ENCODE measurements at regions not wholly inside any gene's neighbourhood (a gene's known extent, or its start where the extent isn't known, plus 50 kb on each side); places are given as distances from the start of the nearest gene placed in this dataset.

DNA sequence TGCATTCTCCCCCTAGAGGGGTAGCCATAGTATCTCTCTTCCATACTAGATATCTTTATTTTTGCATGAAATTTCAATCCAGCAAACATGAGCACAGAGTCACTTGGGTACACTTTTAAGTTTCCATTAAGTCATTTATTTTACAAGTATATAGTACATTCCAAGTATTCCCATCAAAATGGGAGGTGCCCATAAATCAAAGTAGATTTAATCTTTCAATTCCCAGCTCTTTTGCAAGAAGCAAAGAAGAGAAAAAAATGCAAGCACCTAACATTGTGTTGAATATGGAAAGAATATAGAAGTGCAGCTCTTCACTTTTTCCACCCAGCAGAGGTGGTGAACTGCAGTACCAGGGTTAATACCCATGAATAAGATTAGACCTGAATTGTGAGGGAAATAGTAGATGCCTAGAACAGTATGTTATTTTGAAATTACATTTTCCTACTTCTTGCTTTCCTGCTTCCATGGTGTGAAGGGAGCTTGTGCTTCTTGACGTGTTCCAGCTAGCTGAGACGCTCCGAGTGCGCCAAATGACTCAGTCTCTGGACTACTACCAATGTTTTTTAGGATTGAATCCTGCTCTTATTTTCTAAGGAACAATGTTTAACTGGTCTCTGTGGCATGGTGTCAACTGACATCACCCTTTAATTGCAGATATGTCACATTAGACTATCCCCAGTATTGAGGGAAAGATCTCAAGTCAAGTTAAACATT is 151.1 kb upstream of the MAF start:
- H3K79me2 ChIP-seq (ENCODE audit: control insufficient read depth, insufficient read depth, low read length): no peaks in the 10 kb centered on the region
- H3K27ac ChIP-seq (ENCODE audit: insufficient read depth, low read depth, low read length): no peak overlapping the region
- CTCF ChIA-PET: no interaction called here
- no peaks in the 10 kb centered on the region for H4K20me1 ChIP-seq (replicated peaks; ENCODE audit: control insufficient read depth, extremely low read depth, insufficient read depth, low read length)
- TF ChIP-seq, protein P1, sequence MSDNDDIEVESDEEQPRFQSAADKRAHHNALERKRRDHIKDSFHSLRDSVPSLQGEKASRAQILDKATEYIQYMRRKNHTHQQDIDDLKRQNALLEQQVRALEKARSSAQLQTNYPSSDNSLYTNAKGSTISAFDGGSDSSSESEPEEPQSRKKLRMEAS (IDR thresholded peaks at IDR 0.05; ENCODE audit: insufficient read depth, insufficient read length): no peak
- TF ChIP-seq FOS (IDR thresholded peaks at IDR 0.05; ENCODE audit: borderline replicate concordance, insufficient read depth, low read length) (no peak), MYC (IDR thresholded peaks at IDR 0.05; ENCODE audit: low read depth, low read length) (no peak), JUN (IDR thresholded peaks at IDR 0.05; ENCODE audit: borderline replicate concordance, insufficient read depth, insufficient read length, low read depth) (no peak), POLR2A (IDR thresholded peaks at IDR 0.05; ENCODE audit: low read depth, low read length) (no peak), EZH2 (IDR thresholded peaks at IDR 0.05; ENCODE audit: borderline replicate concordance, low read depth, low read length, severe bottlenecking) (no peak)
- H3K9ac ChIP-seq (replicated peaks; ENCODE audit: extremely low read depth, insufficient read depth, low read length): no peak overlapping the region
- no peaks in the 10 kb centered on the region for H3K4me1 ChIP-seq (ENCODE audit: control insufficient read depth, extremely low read depth, insufficient read depth, low read length)
- H3K9me3 ChIP-seq (replicated peaks; ENCODE audit: control insufficient read depth, insufficient read depth, low read length): peaks cover 2% of the 10 kb centered on the region
- DNase-seq (ENCODE audit: low read depth, low spot score) (no peak), FAIRE-seq (no peak)
- no peak overlapping the region for H2AFZ ChIP-seq (ENCODE audit: low read depth, low read length)
- dilution Hi-C loops (cut with MboI; ENCODE audit: extremely low pct_ligation_motif_present, low sequenced_read_pairs) (no loop called here), intact Hi-C loops (cut with micrococcal nuclease) (no loop called here)
- no peaks in the 10 kb centered on the region for H3K36me3 ChIP-seq (ENCODE audit: control insufficient read depth in 2 of 2, extremely low read depth in 1 of 2, insufficient read depth in 2 of 2, low read length in 2 of 2)
- no TSS peak for BruUV-seq (replicated peaks)
- POLR2A ChIA-PET: no interaction called here
- H3K9me1 ChIP-seq (replicated peaks; ENCODE audit: control insufficient read depth, extremely low read depth, insufficient read depth, low read length): no peaks in the 10 kb centered on the region
- no peak overlapping the region for H3K4me2 ChIP-seq (ENCODE audit: insufficient read depth, low read length)
- no peaks in the 10 kb centered on the region for H3K27me3 ChIP-seq (ENCODE audit: control insufficient read depth in 2 of 2, insufficient read depth in 2 of 2, low read length in 2 of 2)
- no peak overlapping the region for H3K4me3 ChIP-seq (replicated peaks in 1 of 3; ENCODE audit: insufficient read depth in 1 of 3, low read depth in 1 of 3, low read length in 3 of 3)

- Histone ChIP-seq H3K9ac (replicated peaks; ENCODE audit: extremely low read depth, insufficient read depth, low read length) (no peak overlapping the region), H3K27ac (ENCODE audit: insufficient read depth, low read depth, low read length) (no peak overlapping the region), H3K36me3 (ENCODE audit: control insufficient read depth in 2 of 2, extremely low read depth in 1 of 2, insufficient read depth in 2 of 2, low read length in 2 of 2) (no peaks in the 10 kb centered on the region), H3K79me2 (ENCODE audit: control insufficient read depth, insufficient read depth, low read length) (no peaks in the 10 kb centered on the region), H4K20me1 (replicated peaks; ENCODE audit: control insufficient read depth, extremely low read depth, insufficient read depth, low read length) (no peaks in the 10 kb centered on the region), H3K4me2 (ENCODE audit: insufficient read depth, low read length) (no peak overlapping the region), H2AFZ (ENCODE audit: low read depth, low read length) (no peak overlapping the region), H3K9me1 (replicated peaks; ENCODE audit: control insufficient read depth, extremely low read depth, insufficient read depth, low read length) (no peaks in the 10 kb centered on the region), H3K4me1 (ENCODE audit: control insufficient read depth, extremely low read depth, insufficient read depth, low read length) (no peaks in the 10 kb centered on the region), H3K9me3 (replicated peaks; ENCODE audit: control insufficient read depth, insufficient read depth, low read length) (peaks cover 4% of the 10 kb centered on the region), H3K4me3 (replicated peaks in 1 of 3; ENCODE audit: insufficient read depth in 1 of 3, low read depth in 1 of 3, low read length in 3 of 3) (no peak overlapping the region), H3K27me3 (ENCODE audit: control insufficient read depth in 2 of 2, insufficient read depth in 2 of 2, low read length in 2 of 2) (no peaks in the 10 kb centered on the region)
- no TSS peak for BruUV-seq (replicated peaks)
- intact Hi-C loops (cut with micrococcal nuclease) (no loop called here), dilution Hi-C loops (cut with MboI; ENCODE audit: extremely low pct_ligation_motif_present, low sequenced_read_pairs) (no loop called here)
- ChIA-PET CTCF (no interaction called here), POLR2A (no interaction called here)
- DNase-seq (ENCODE audit: low read depth, low spot score) (no peak), FAIRE-seq (no peak)
- no peak for TF ChIP-seq POLR2A (IDR thresholded peaks at IDR 0.05; ENCODE audit: low read depth, low read length)
- no peak for TF ChIP-seq FOS (IDR thresholded peaks at IDR 0.05; ENCODE audit: borderline replicate concordance, insufficient read depth, low read length)
- TF ChIP-seq EZH2 (IDR thresholded peaks at IDR 0.05; ENCODE audit: borderline replicate concordance, low read depth, low read length, severe bottlenecking): no peak
These were observed 149.8 kb upstream of the MAF start for GRCh38 chr16:79750311-79750710.

All from endothelial cell of umbilical vein (primary cell).